Heart right ventricle (tissue), 16 donors: ENCODE measurements at regions not wholly inside any gene's neighbourhood (a gene's known extent, or its start where the extent isn't known, plus 50 kb on each side); places are given as distances from the start of the nearest gene placed in this dataset.

Experiments used
- ATAC-seq, 8 donors: fragments of 200-7000 bp; cut with Tn5 transposase; one replicate each; pipeline ENCODE4 v1.9.1; 2020; ENCODE audit warnings: mild to moderate bottlenecking in 8 of 8, moderate library complexity in 8 of 8, moderate number of reproducible peaks in 1 of 8
- DNase-seq, 2 donors: peaks; one replicate each; pipeline ENCODE4 v3.0.0-alpha.2; 2020
- H3K27ac ChIP-seq, 10 donors: fragments of 200-600 bp; sonication (generic) in 2 of 10; one replicate each; pipeline versions ENCODE4 v1.5.0 to v1.8.0; 2020 to 2022; ENCODE audit warnings: mild to moderate bottlenecking in 3 of 10
- H3K27me3 ChIP-seq, 7 donors: fragments of 200-600 bp; one replicate each; pipeline ENCODE4 v1.8.0; 2021 to 2022; ENCODE audit warnings: mild to moderate bottlenecking in 2 of 7
- H3K36me3 ChIP-seq, 9 donors: fragments of 200-600 bp; sonication (generic) in 1 of 9; one replicate each; pipeline versions ENCODE4 v1.5.0 to v1.8.0; 2020 to 2022; ENCODE audit warnings: mild to moderate bottlenecking in 2 of 9
- H3K4me1 ChIP-seq, 9 donors: fragments of 200-600 bp; sonication (generic) in 1 of 9; one replicate each; pipeline versions ENCODE4 v1.5.0 to v1.8.0; 2020 to 2022; ENCODE audit warnings: mild to moderate bottlenecking in 4 of 9
- H3K4me3 ChIP-seq, 10 donors: fragments of 200-600 bp; sonication (generic) in 2 of 10; one replicate each; pipeline versions ENCODE4 v1.5.0 to v1.8.0; 2020 to 2022; ENCODE audit warnings: mild to moderate bottlenecking in 7 of 10, moderate library complexity in 2 of 10
- H3K9me3 ChIP-seq, 11 donors: fragments of 200-600 bp in 10 of 11; sonication (generic) in 2 of 11; one replicate each; pipeline versions ENCODE4 v1.5.0 to v1.8.0; 2013 to 2022; ENCODE audit warnings: mild to moderate bottlenecking in 2 of 11, control low read depth in 1 of 11, moderate library complexity in 1 of 11
- CTCF ChIP-seq, 9 donors: fragments of 200-600 bp; sonication (generic) in 2 of 9; IDR thresholded peaks; one replicate each; pipeline versions ENCODE4 v1.5.0 to v1.8.0; 2021 to 2022; ENCODE audit warnings: antibody characterized with exemption in 9 of 9, mild to moderate bottlenecking in 5 of 9, moderate library complexity in 1 of 9
- WGBS, 2 donors: extraction: QIAGEN DNeasy Blood & Tissue Kit; methylation state at CpG; one replicate each; pipeline ENCODE4 v1.1.7; 2013; ENCODE audit warnings: inconsistent platforms in 1 of 2; 5-methylcytosine and 5-hydroxymethylcytosine counted together
- intact Hi-C, 10 donors: fragments of 100-400 bp; cut with DNase I; formaldehyde crosslinking; loops; one replicate each; pipeline versions ENCODE4 v1.11.1 to v1.14.2; 2022
- donor health status: Arrhythmogenic right ventricular cardiomyopathy.
- donor health status: ischemic (EF 13 %, LVEDD 7.1; RV severe dilation, severe dysfunction).
- donor health status: healthy with polysubstance abuse.
- donor health status: DM: no; HTN: yes; CAD: no.
- donor health status: DM: no; HTN: no; CAD: no.
- donor health status: ischemic (EF 25% LVEDD 6.9; RV normal size, moderate dysfunction).
- donor health status: ischemic (EF 25% LVEDD 5.7; RV mildly dilated, moderate dysfunction).
- donor health status: healthy.
- donor health status: DM: yes; HTN: yes; CAD: no.
- donor health status: Ischemic cardiomyopathy.
- donor health status: ischemic (EF 35%, LVEDD 5.7; RV mildly dilated, moderate dysfunction).
- donor health status: nonischemic (EF 11% LVEDD 7.7; RV severe dilation, severe dysfunction).
- donor health status: DM: yes; HTN: yes; CAD: no.
- donor health status: PGD.
- donor health status: ischemic (EF 29% LVEDD 5.4; RV normal size, mild dysfunction).
- donor health status: nonischemic (EF 23%, LVEDD 6.1; RV moderate dilation, normal function).

DNA sequence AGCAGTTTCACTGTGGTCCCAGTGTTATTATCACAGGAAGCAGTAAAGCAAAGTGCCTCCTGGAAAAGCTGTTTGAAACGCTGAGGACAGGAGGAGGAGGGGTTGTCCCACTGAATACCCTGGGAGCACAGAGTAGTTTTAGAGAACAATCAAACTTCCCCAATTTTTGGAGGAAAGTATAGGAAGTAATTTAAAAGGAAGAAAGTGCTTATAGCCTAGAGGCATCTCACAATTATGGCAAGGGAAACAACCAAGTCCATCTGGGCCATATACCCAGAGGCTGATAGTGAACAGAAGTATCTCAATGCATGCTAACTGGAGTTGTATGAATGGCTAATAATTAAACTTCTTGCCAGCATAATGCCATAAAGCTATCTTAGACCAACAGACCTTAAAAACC, 137.2 kb upstream of the EPHA6 start:
- H3K27me3 ChIP-seq, result no peaks in the 10 kb centered on the region
- no peak overlapping the region for H3K27ac ChIP-seq
- intact Hi-C loops, result no loop called here
- H3K36me3 ChIP-seq, result no peaks in the 10 kb centered on the region
- no peak for ATAC-seq
- peaks cover 0 to 8% (median 0%) of the 10 kb centered on the region in 11 donors for H3K9me3 ChIP-seq
- no peaks in the 10 kb centered on the region for H3K4me1 ChIP-seq
- no peak for DNase-seq
- no peak for TF ChIP-seq CTCF (IDR thresholded peaks at IDR 0.05)
- WGBS, 2 donors, result 5% methylated on average over 1 of the region's 1 CpG
- no peak overlapping the region for H3K4me3 ChIP-seq

DNA sequence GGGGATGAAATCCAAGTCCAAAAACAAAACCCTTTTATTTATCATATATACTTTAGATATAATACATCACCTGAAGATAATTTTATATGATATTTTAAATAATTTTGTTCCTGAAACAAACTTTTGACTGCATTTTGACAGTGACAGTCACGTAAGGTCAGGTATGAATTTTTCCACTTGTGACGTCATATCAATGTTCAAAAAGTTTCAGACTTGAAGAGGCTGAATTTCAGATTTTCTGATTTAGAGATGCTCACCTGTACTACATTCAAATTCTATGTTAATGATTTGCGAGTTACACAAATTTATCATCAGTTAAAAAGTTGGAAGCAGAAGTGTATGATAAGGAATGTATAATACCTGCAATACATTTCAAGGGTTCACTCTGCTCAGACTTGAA, 136.1 kb upstream of the EPHA6 start:
- WGBS, 2 donors, result 90 to 93% methylated on average over 3 of the region's 3 CpGs
- Histone ChIP-seq H3K27ac (no peak overlapping the region), H3K4me3 (no peak overlapping the region), H3K36me3 (no peaks in the 10 kb centered on the region), H3K4me1 (no peaks in the 10 kb centered on the region), H3K27me3 (no peaks in the 10 kb centered on the region), H3K9me3 (peaks cover 0 to 18% (median 0%) of the 10 kb centered on the region in 11 donors)
- no peak for TF ChIP-seq CTCF (IDR thresholded peaks at IDR 0.05)
- ATAC-seq (no peak), DNase-seq (no peak)
- intact Hi-C loops, result no loop called here

GRCh38 chr3:96700322-96701315, 113.8 kb upstream of the EPHA6 start:
- 35 to 40% methylated on average over 5 of the region's 5 CpGs for WGBS, 2 donors
- ATAC-seq, result no peak
- Histone ChIP-seq H3K27ac (no peak overlapping the region), H3K36me3 (no peaks in the 10 kb centered on the region), H3K4me1 (no peaks in the 10 kb centered on the region), H3K4me3 (no peak overlapping the region), H3K9me3 (peaks cover 0 to 43% (median 0%) of the 10 kb centered on the region in 11 donors), H3K27me3 (no peaks in the 10 kb centered on the region)
- TF ChIP-seq CTCF (IDR thresholded peaks at IDR 0.05), result no peak
- intact Hi-C loops, result no loop called here
- no peak for DNase-seq

DNA sequence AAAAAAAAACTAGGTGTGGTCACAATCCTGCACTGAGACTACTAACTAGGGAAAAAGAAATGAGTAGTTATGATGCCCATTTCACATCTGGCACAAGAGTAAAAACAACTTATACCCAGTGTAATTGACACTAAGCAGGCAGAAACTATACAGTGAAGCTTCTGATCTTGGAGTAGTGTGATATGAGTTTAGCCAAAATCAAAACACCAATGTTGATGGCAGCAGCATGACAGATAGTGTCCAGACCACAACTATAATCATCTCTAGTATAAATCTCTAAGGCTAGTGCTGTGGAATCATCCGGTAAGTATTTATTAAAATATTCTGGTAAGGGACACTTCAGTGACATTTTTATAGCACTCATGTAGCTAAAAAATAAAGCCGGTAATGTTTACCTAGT, 108.5 kb upstream of the EPHA6 start:
- Histone ChIP-seq H3K4me1 (no peaks in the 10 kb centered on the region), H3K27ac (no peak overlapping the region), H3K9me3 (peaks cover 0 to 10% (median 0%) of the 10 kb centered on the region in 11 donors), H3K27me3 (no peaks in the 10 kb centered on the region), H3K4me3 (no peak overlapping the region), H3K36me3 (no peaks in the 10 kb centered on the region)
- DNase-seq, result no peak
- intact Hi-C loops, result no loop called here
- no peak for TF ChIP-seq CTCF (IDR thresholded peaks at IDR 0.05)
- 84 to 93% methylated on average over 2 of the region's 2 CpGs for WGBS, 2 donors
- ATAC-seq, result no peak
